CD14-positive monocyte (primary cell): ENCODE measurements at regions not wholly inside any gene's neighbourhood (a gene's known extent, or its start where the extent isn't known, plus 50 kb on each side); places are given as distances from the start of the nearest gene placed in this dataset.

Experiments
- DNase-seq, 3 donors: peaks; one replicate each; pipeline ENCODE4 v3.0.0-alpha.2; 2011 to 2022
- H2AFZ ChIP-seq: 2 replicates; pipeline ENCODE4 v1.6.0; 2012; ENCODE audit warnings: mild to moderate bottlenecking, low read depth, low read length, inconsistent platforms; ENCODE audit not compliant: insufficient read depth, poor library complexity, severe bottlenecking
- H3K27ac ChIP-seq, 2 donors: 1 replicate in 1 of 2; 2 replicates in 1 of 2; pipeline ENCODE4 v1.5.1; 2012 to 2013; ENCODE audit warnings: low read length in 2 of 2, control low read depth in 1 of 2, inconsistent platforms in 1 of 2, low read depth in 1 of 2, mild to moderate bottlenecking in 1 of 2
- H3K27me3 ChIP-seq, 2 donors: one replicate each; pipeline versions ENCODE4 v1.6.0 to v1.6.1; 2011 to 2013; ENCODE audit warnings: low read length in 2 of 2; ENCODE audit not compliant: control insufficient read depth in 2 of 2, insufficient read depth in 2 of 2
- H3K36me3 ChIP-seq, 2 donors: replicated peaks in 1 of 2; 1 replicate in 1 of 2; 2 replicates in 1 of 2; pipeline versions ENCODE4 v1.5.1 to v1.6.1; 2012 to 2013; ENCODE audit warnings: low read length in 2 of 2, control low read depth in 1 of 2, inconsistent platforms in 1 of 2, mild to moderate bottlenecking in 1 of 2; ENCODE audit not compliant: insufficient read depth in 2 of 2, control insufficient read depth in 1 of 2
- H3K4me1 ChIP-seq, 2 donors: 1 replicate in 1 of 2; 2 replicates in 1 of 2; pipeline versions ENCODE4 v1.5.1 to v1.6.1; 2012 to 2013; ENCODE audit warnings: low read length in 2 of 2, control low read depth in 1 of 2, inconsistent platforms in 1 of 2, mild to moderate bottlenecking in 1 of 2, moderate library complexity in 1 of 2; ENCODE audit not compliant: insufficient read depth in 2 of 2, control insufficient read depth in 1 of 2
- H3K4me2 ChIP-seq: replicated peaks from 2 replicates; pipeline ENCODE3; 2012; ENCODE audit warnings: low read length, moderate library complexity, mild to moderate bottlenecking; ENCODE audit not compliant: poor library complexity, severe bottlenecking; ENCODE audit errors: extremely low read depth
- H3K4me3 ChIP-seq, 3 experiments: fragments of 200-600 bp in 1 of 3; sonication (generic) in 1 of 3; replicated peaks in 1 of 3; 1 replicate in 2 of 3; 2 replicates in 1 of 3; pipeline ENCODE4 v1.5.1; 2011 to 2013; ENCODE audit warnings: low read length in 3 of 3, mild to moderate bottlenecking in 3 of 3, control low read depth in 2 of 3, low read depth in 2 of 3, inconsistent platforms in 1 of 3, moderate library complexity in 1 of 3
- H3K79me2 ChIP-seq: 2 replicates; pipeline ENCODE4 v1.6.0; 2012; ENCODE audit warnings: mild to moderate bottlenecking, control low read depth, inconsistent platforms, low read length, moderate library complexity; ENCODE audit not compliant: insufficient read depth
- H3K9ac ChIP-seq: 2 replicates; pipeline ENCODE4 v1.6.0; 2017; ENCODE audit warnings: low read length, mild to moderate bottlenecking; ENCODE audit not compliant: insufficient read depth, poor library complexity, severe bottlenecking
- H3K9me3 ChIP-seq, 2 donors: replicated peaks in 1 of 2; 1 replicate in 1 of 2; 2 replicates in 1 of 2; pipeline versions ENCODE4 v1.5.1 to v1.6.1; 2012 to 2013; ENCODE audit warnings: low read length in 2 of 2, control low read depth in 1 of 2; ENCODE audit not compliant: control insufficient read depth in 1 of 2, insufficient read depth in 1 of 2
- H4K20me1 ChIP-seq: 2 replicates; pipeline ENCODE4 v1.6.0; 2012; ENCODE audit warnings: mild to moderate bottlenecking, low read length, control low read depth, moderate library complexity; ENCODE audit not compliant: insufficient read depth
- H3K27ac Mint-ChIP-seq, 7 donors: one replicate each; pipeline ENCODE4 v1.8.0; 2020; ENCODE audit warnings: mild to moderate bottlenecking in 7 of 7, mixed read lengths in 7 of 7, moderate library complexity in 6 of 7, inconsistent platforms in 2 of 7
- H3K27me3 Mint-ChIP-seq, 3 donors: one replicate each; pipeline ENCODE4 v1.8.0; 2021 to 2022; ENCODE audit warnings: low read depth in 3 of 3, mild to moderate bottlenecking in 3 of 3, mixed read lengths in 3 of 3, moderate library complexity in 3 of 3, inconsistent platforms in 1 of 3
- H3K36me3 Mint-ChIP-seq, 2 donors: one replicate each; pipeline ENCODE4 v1.8.0; 2020; ENCODE audit warnings: mixed read lengths in 2 of 2, inconsistent platforms in 1 of 2, mild to moderate bottlenecking in 1 of 2
- H3K4me1 Mint-ChIP-seq: one replicate; pipeline ENCODE4 v1.8.0; 2020; ENCODE audit warnings: mild to moderate bottlenecking, mixed read lengths
- H3K4me3 Mint-ChIP-seq, 2 donors: one replicate each; pipeline ENCODE4 v1.8.0; 2020; ENCODE audit warnings: mild to moderate bottlenecking in 2 of 2, mixed read lengths in 2 of 2, moderate library complexity in 1 of 2
- H3K9me3 Mint-ChIP-seq, 7 donors: one replicate each; pipeline ENCODE4 v1.8.0; 2020 to 2022; ENCODE audit warnings: mixed read lengths in 7 of 7, mild to moderate bottlenecking in 6 of 7, moderate library complexity in 6 of 7, inconsistent platforms in 2 of 7
- WGBS: methylation state at CpG from one replicate; pipeline ENCODE4 v1.1.5; 2013; ENCODE audit warnings: missing lambda C conversion rate; ENCODE audit not compliant: insufficient coverage; 5-methylcytosine and 5-hydroxymethylcytosine counted together
- intact Hi-C, 2 donors: fragments of 100-400 bp; cut with micrococcal nuclease; formaldehyde crosslinking; loops; one replicate each; pipeline versions ENCODE4 v1.15.0 to v1.15.1; 2023
- TF ChIP-seq, protein P1 (sequence below): fragments of 200-600 bp; IDR thresholded peaks from one replicate; pipeline ENCODE4 v1.8.0; 2022; ENCODE audit warnings: antibody characterized with exemption, mild to moderate bottlenecking

DNA sequence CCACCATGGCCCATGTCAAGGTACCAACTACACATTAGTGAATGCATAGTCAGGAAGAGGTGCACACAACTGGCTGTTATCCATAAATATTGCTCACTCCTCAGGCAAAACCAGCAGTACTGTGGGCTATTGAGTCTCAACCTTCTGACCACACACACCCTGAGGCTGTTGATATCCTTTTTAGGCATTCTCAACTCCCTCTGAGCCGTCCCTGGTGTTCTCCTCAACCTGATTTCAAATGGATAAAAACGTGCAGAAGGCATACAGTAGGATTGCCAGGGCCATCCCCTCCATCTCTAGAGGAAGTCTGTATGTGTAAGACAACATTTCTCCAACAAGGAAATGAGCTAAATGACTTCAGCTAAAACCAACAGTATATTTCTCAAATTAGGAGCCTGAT is 98.7 kb upstream of the KLHL13 start:
- no peak overlapping the region for H2AFZ ChIP-seq
- TF ChIP-seq, protein P1, sequence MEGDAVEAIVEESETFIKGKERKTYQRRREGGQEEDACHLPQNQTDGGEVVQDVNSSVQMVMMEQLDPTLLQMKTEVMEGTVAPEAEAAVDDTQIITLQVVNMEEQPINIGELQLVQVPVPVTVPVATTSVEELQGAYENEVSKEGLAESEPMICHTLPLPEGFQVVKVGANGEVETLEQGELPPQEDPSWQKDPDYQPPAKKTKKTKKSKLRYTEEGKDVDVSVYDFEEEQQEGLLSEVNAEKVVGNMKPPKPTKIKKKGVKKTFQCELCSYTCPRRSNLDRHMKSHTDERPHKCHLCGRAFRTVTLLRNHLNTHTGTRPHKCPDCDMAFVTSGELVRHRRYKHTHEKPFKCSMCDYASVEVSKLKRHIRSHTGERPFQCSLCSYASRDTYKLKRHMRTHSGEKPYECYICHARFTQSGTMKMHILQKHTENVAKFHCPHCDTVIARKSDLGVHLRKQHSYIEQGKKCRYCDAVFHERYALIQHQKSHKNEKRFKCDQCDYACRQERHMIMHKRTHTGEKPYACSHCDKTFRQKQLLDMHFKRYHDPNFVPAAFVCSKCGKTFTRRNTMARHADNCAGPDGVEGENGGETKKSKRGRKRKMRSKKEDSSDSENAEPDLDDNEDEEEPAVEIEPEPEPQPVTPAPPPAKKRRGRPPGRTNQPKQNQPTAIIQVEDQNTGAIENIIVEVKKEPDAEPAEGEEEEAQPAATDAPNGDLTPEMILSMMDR, result no peak
- H3K27me3 Mint-ChIP-seq, result peaks cover 0 to 13% (median 0%) of the 10 kb centered on the region in 3 donors

DNA sequence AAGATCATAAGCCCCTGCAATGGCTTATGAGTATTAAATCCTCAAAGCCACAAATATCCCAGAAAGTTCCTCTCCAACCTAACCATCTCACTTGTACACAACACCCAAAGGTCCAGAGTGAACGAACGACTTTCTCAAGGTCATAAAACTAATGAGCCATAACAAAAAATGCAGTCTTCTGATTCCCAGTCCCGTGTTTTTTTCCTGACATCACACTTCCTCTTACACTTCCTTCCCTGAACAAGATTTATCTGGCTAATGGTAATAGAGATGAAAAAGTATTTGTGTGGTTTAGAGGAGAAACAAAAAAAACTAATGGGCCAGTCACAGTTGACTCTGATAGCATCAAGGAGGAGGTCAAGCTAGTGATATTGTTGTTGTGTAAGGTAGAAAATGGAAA is 99.5 kb upstream of the KLHL13 start:
- Histone ChIP-seq H2AFZ (no peak overlapping the region), H3K4me2 (no peak overlapping the region), H3K27me3 (no peaks in the 10 kb centered on the region), H3K36me3 (no peaks in the 10 kb centered on the region), H3K79me2 (no peaks in the 10 kb centered on the region), H3K4me3 (no peak overlapping the region), H4K20me1 (no peaks in the 10 kb centered on the region), H3K9ac (no peak overlapping the region), H3K4me1 (peaks cover 41 to 43% of the 10 kb centered on the region in 2 donors), H3K9me3 (no peaks in the 10 kb centered on the region), H3K27ac (no peak overlapping the region)
- H3K27me3 Mint-ChIP-seq, result peaks cover 0 to 10% (median 0%) of the 10 kb centered on the region in 3 donors
- no peaks in the 10 kb centered on the region for H3K36me3 Mint-ChIP-seq
- H3K4me3 Mint-ChIP-seq, result peak overlapping the region in 1 of 2 donors; percentile 19
- intact Hi-C loops, result no loop called here
- peaks cover 45% of the 10 kb centered on the region for H3K4me1 Mint-ChIP-seq
- TF ChIP-seq, protein P1, result no peak
- peaks cover 0 to 4% (median 0%) of the 10 kb centered on the region in 7 donors for H3K9me3 Mint-ChIP-seq
- no peak for DNase-seq
- no CpG with 5 or more reads among the region's 3 CpGs for WGBS
- H3K27ac Mint-ChIP-seq, result peak overlapping the region in 1 of 7 donors; percentile 54

More for the DNA sequence above, 98.7 kb upstream of the KLHL13 start:
- H3K4me3 ChIP-seq, result no peak overlapping the region
- no peak for DNase-seq
- H3K36me3 Mint-ChIP-seq, result no peaks in the 10 kb centered on the region
- peaks cover 0 to 4% (median 0%) of the 10 kb centered on the region in 7 donors for H3K9me3 Mint-ChIP-seq
- intact Hi-C loops, result no loop called here
- no peak overlapping the region for H3K27ac Mint-ChIP-seq
- whole genome bisulfite sequencing, result no CpG with 5 or more reads among the region's 2 CpGs
- H3K79me2 ChIP-seq, result no peaks in the 10 kb centered on the region
- H3K4me1 ChIP-seq, result peaks cover 41 to 44% of the 10 kb centered on the region in 2 donors
- H3K4me3 Mint-ChIP-seq, result no peak overlapping the region
- no peaks in the 10 kb centered on the region for H4K20me1 ChIP-seq
- H3K27ac ChIP-seq, result no peak overlapping the region
- peaks cover 50% of the 10 kb centered on the region for H3K4me1 Mint-ChIP-seq
- H3K4me2 ChIP-seq, result no peak overlapping the region
- no peaks in the 10 kb centered on the region for H3K27me3 ChIP-seq
- H3K36me3 ChIP-seq, result no peaks in the 10 kb centered on the region
- no peaks in the 10 kb centered on the region for H3K9me3 ChIP-seq
- H3K9ac ChIP-seq, result no peak overlapping the region
